DOHH2 (cell line): ENCODE measurements at regions not wholly inside any gene's neighbourhood (a gene's known extent, or its start where the extent isn't known, plus 50 kb on each side); places are given as distances from the start of the nearest gene placed in this dataset.

Source experiments
- H3F3A ChIP-seq: fragments of 200-600 bp; sonication (generic), shearing (Covaris generic); 2 replicates; pipeline ENCODE4 v1.6.0; 2016; ENCODE audit warnings: antibody characterized with exemption, mild to moderate bottlenecking; ENCODE audit not compliant: control insufficient read depth, insufficient read depth
- H3K27ac ChIP-seq: fragments of 200-600 bp; sonication (generic); 2 replicates; pipeline ENCODE4 v1.5.1; 2014; ENCODE audit warnings: low read depth, mild to moderate bottlenecking, low read length, moderate library complexity
- H3K27me3 ChIP-seq: fragments of 200-600 bp; sonication (generic); 2 replicates; pipeline ENCODE4 v1.6.1; 2014; ENCODE audit warnings: mild to moderate bottlenecking, low read length, mixed read lengths; ENCODE audit not compliant: control insufficient read depth
- H3K36me3 ChIP-seq: fragments of 200-600 bp; sonication (generic); 2 replicates; pipeline ENCODE4 v1.6.1; 2014; ENCODE audit warnings: mild to moderate bottlenecking, low read length, moderate library complexity, mixed read lengths; ENCODE audit not compliant: control insufficient read depth
- H3K4me1 ChIP-seq: fragments of 200-600 bp; sonication (generic); 2 replicates; pipeline ENCODE4 v1.6.1; 2014; ENCODE audit warnings: mild to moderate bottlenecking, low read length, mixed read lengths; ENCODE audit not compliant: control insufficient read depth
- H3K4me2 ChIP-seq: fragments of 200-600 bp; sonication (generic); 2 replicates; pipeline ENCODE4 v1.6.0; 2014; ENCODE audit warnings: mild to moderate bottlenecking, low read length, moderate library complexity
- H3K4me3 ChIP-seq: fragments of 200-600 bp; sonication (generic); 2 replicates; pipeline ENCODE4 v1.5.1; 2014; ENCODE audit warnings: mild to moderate bottlenecking, low read length, mixed read lengths
- H3K79me2 ChIP-seq: fragments of 200-600 bp; sonication (generic); 2 replicates; pipeline ENCODE4 v1.6.1; 2014; ENCODE audit warnings: mild to moderate bottlenecking, low read length, mixed read lengths; ENCODE audit not compliant: control insufficient read depth
- H3K9me2 ChIP-seq: fragments of 200-600 bp; sonication (generic); replicated peaks from 2 replicates; pipeline ENCODE4 v1.6.1; 2014; ENCODE audit warnings: mild to moderate bottlenecking, low read length, mixed read lengths; ENCODE audit not compliant: control insufficient read depth
- H3K9me3 ChIP-seq: fragments of 200-600 bp; sonication (generic); 2 replicates; pipeline ENCODE4 v1.6.1; 2014; ENCODE audit warnings: antibody characterized with exemption, low read length, mixed read lengths; ENCODE audit not compliant: control insufficient read depth, insufficient read depth
- H4K20me1 ChIP-seq: fragments of 200-600 bp; sonication (generic); 2 replicates; pipeline ENCODE4 v1.6.0; 2014; ENCODE audit warnings: low read depth, mild to moderate bottlenecking, antibody characterized with exemption, low read length, moderate library complexity; ENCODE audit not compliant: control insufficient read depth, insufficient read depth
- EZH2phosphoT487 ChIP-seq: fragments of 200-600 bp; sonication (generic); IDR thresholded peaks from 2 replicates; pipeline ENCODE4 v1.6.1; 2017; ENCODE audit warnings: borderline replicate concordance, mild to moderate bottlenecking, antibody characterized with exemption, low read length, moderate library complexity, mixed read lengths
- TF ChIP-seq, protein P1 (sequence below): fragments of 200-600 bp; sonication (generic); IDR thresholded peaks from one replicate; pipeline ENCODE4 v1.5.1; 2014; ENCODE audit warnings: antibody characterized with exemption, mild to moderate bottlenecking, low read depth, low read length; ENCODE audit not compliant: poor library complexity, severe bottlenecking

DNA sequence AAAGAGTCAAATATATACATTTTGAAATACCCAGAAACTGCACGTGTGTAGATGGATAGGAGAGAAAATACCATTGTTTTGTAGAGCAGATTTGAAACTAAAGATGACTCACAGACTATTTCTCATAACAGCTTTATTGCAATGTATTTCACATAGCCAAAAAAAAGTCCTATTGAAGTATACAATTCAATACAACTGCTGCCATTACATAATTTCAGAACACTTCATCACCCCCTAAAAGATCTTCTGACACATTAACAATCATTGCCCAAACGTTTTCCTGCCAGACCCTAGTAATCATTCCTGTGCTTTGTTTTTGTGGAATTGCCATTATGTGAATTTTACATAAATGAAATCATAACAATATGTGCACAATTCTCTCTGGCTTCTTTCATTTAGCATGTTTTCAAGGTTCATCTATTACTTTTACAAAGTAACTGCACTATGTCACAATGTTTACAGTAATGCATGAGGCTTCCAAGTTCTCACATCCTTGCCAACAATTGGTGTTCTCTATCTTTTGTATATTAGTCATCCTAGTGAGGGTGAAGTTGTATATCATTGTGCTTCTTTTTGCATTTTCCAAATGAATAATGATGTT, 378.6 kb upstream of the CWC22 start:
- no peaks in the 10 kb centered on the region for H3K36me3 ChIP-seq
- no peak overlapping the region for H3K4me2 ChIP-seq
- no peaks in the 10 kb centered on the region for H3K79me2 ChIP-seq
- no peak overlapping the region for H3K4me3 ChIP-seq
- no peaks in the 10 kb centered on the region for H3F3A ChIP-seq
- H4K20me1 ChIP-seq, result no peaks in the 10 kb centered on the region
- no peaks in the 10 kb centered on the region for H3K27me3 ChIP-seq
- TF ChIP-seq EZH2phosphoT487, result no peak
- TF ChIP-seq, protein P1, sequence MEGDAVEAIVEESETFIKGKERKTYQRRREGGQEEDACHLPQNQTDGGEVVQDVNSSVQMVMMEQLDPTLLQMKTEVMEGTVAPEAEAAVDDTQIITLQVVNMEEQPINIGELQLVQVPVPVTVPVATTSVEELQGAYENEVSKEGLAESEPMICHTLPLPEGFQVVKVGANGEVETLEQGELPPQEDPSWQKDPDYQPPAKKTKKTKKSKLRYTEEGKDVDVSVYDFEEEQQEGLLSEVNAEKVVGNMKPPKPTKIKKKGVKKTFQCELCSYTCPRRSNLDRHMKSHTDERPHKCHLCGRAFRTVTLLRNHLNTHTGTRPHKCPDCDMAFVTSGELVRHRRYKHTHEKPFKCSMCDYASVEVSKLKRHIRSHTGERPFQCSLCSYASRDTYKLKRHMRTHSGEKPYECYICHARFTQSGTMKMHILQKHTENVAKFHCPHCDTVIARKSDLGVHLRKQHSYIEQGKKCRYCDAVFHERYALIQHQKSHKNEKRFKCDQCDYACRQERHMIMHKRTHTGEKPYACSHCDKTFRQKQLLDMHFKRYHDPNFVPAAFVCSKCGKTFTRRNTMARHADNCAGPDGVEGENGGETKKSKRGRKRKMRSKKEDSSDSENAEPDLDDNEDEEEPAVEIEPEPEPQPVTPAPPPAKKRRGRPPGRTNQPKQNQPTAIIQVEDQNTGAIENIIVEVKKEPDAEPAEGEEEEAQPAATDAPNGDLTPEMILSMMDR, result no peak
- no peaks in the 10 kb centered on the region for H3K9me2 ChIP-seq
- H3K27ac ChIP-seq, result no peak overlapping the region
- no peaks in the 10 kb centered on the region for H3K4me1 ChIP-seq
- H3K9me3 ChIP-seq, result no peaks in the 10 kb centered on the region

DNA sequence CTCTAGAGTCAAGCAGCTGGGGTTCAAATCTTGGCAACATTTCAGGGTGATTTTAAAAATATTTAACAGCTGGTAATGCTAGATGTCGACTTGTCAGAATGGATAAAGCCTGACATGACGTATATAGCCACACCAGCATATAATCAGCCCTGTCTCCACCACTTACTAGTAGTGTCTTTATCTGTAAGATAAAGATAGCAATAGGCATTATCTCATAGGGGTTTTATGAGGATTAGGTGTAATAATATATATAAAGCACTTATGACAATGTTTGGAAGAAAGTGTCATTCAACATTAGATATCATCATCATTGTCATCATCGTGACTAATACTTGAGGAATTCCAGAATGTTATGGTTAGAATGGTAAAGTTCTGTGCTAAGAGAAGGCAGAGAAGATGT, 369.0 kb upstream of the CWC22 start:
- H3K79me2 ChIP-seq, result no peaks in the 10 kb centered on the region
- no peaks in the 10 kb centered on the region for H3K27me3 ChIP-seq
- no peaks in the 10 kb centered on the region for H3K9me3 ChIP-seq
- no peaks in the 10 kb centered on the region for H4K20me1 ChIP-seq
- TF ChIP-seq, protein P1, result no peak
- TF ChIP-seq EZH2phosphoT487, result no peak
- H3F3A ChIP-seq, result no peaks in the 10 kb centered on the region
- no peaks in the 10 kb centered on the region for H3K9me2 ChIP-seq
- H3K4me3 ChIP-seq, result no peak overlapping the region
- no peaks in the 10 kb centered on the region for H3K4me1 ChIP-seq
- H3K36me3 ChIP-seq, result no peaks in the 10 kb centered on the region
- no peak overlapping the region for H3K27ac ChIP-seq
- H3K4me2 ChIP-seq, result no peak overlapping the region

DNA sequence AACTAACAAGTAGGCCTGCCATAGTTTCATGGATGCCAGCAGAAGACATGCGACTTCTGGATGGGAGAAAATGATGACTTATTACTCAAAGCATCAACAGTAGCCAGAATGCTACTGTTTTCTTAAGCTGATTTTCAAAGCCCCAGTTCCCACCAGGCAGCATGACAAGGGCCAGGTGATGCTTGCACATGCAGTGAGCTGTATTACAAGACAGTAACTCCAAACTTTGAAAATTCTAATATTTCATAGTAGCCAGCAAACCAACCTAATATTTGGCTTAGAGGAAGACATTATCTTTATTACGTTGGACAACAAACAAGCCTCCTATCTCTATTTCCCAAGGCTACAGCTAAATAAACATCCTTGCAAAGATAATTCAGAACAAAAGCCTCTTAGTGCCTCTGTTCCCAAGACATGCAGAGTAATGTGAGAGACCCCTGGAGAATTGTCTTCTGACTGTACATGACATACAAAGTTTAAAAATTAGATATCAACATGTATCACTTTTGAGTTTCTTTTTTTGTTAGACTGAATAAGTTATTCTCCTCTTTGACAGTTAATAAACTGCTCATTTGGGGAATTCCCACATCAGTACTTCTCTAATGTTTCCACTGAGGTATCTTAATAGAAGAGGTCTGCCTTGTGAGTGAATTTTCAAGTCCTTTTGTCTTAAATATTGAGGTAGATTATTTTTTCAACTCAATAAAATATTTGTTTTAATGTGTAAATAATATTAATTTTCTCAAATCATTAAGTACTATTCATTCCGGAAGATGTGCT, 367.6 kb upstream of the CWC22 start:
- no peaks in the 10 kb centered on the region for H3K79me2 ChIP-seq
- H3K4me1 ChIP-seq, result no peaks in the 10 kb centered on the region
- H3K9me3 ChIP-seq, result no peaks in the 10 kb centered on the region
- no peaks in the 10 kb centered on the region for H3K36me3 ChIP-seq
- no peaks in the 10 kb centered on the region for H3K9me2 ChIP-seq
- H3K4me3 ChIP-seq, result no peak overlapping the region
- TF ChIP-seq, protein P1, result no peak
- TF ChIP-seq EZH2phosphoT487, result no peak
- H3K27ac ChIP-seq, result no peak overlapping the region
- H3F3A ChIP-seq, result no peaks in the 10 kb centered on the region
- H4K20me1 ChIP-seq, result no peaks in the 10 kb centered on the region
- H3K4me2 ChIP-seq, result no peak overlapping the region
- H3K27me3 ChIP-seq, result no peaks in the 10 kb centered on the region
